HEK293 (cell line): ENCODE measurements at regions not wholly inside any gene's neighbourhood (a gene's known extent, or its start where the extent isn't known, plus 50 kb on each side); places are given as distances from the start of the nearest gene placed in this dataset.

Source experiments
- CTCF ChIA-PET: fragments of 350-600 bp; formaldehyde crosslinking; extraction: SDS; loops from one replicate; lab custom pipeline; 2021; ENCODE audit warnings: antibody characterized with exemption; lab: Yijun Ruan, JAX
- POLR2A ChIA-PET: fragments of 300-600 bp; formaldehyde crosslinking; extraction: SDS; loops from one replicate; lab custom pipeline; 2020; ENCODE audit warnings: antibody characterized with exemption, inconsistent platforms; lab: Yijun Ruan, JAX
- H3K27ac ChIP-seq: fragments of 200-500 bp; sonication (Bioruptor generic); 2 replicates; pipeline ENCODE4 v1.5.1; 2014; ENCODE audit warnings: low read depth, low read length, control low read depth, inconsistent platforms; ENCODE audit errors: extremely low read depth
- H3K36me3 ChIP-seq, 2 experiments: fragments of 200-500 bp in 1 of 2; sonication (Bioruptor generic) in 1 of 2; 1 replicate in 1 of 2; 2 replicates in 1 of 2; pipeline ENCODE4 v1.5.1; 2014 to 2017; ENCODE audit warnings: inconsistent platforms in 2 of 2, low read length in 2 of 2; ENCODE audit not compliant: control insufficient read depth in 2 of 2, insufficient read depth in 1 of 2
- H3K4me1 ChIP-seq: fragments of 200-500 bp; sonication (Bioruptor generic); 2 replicates; pipeline ENCODE4 v1.5.1; 2014; ENCODE audit warnings: mild to moderate bottlenecking, low read length, inconsistent platforms; ENCODE audit not compliant: control insufficient read depth, insufficient read depth
- H3K4me3 ChIP-seq: 2 replicates; pipeline ENCODE4 v1.5.1; 2011; ENCODE audit warnings: low read depth, mild to moderate bottlenecking, control low read depth, low read length, moderate library complexity
- H3K9me3 ChIP-seq: fragments of 200-500 bp; sonication (Bioruptor generic); 2 replicates; pipeline ENCODE4 v1.5.1; 2014; ENCODE audit warnings: low read depth, low read length, inconsistent platforms; ENCODE audit not compliant: control insufficient read depth, insufficient read depth
- ATF2 ChIP-seq: fragments of 450-650 bp; formaldehyde crosslinking; IDR thresholded peaks from 2 replicates; pipeline ENCODE4 v1.5.1; 2016; ENCODE audit warnings: missing biosample characterization, missing genetic modification characterization, low read depth
- KLF7 ChIP-seq: fragments of 450-650 bp; formaldehyde crosslinking; IDR thresholded peaks from 2 replicates; pipeline ENCODE4 v1.5.1; 2016; ENCODE audit warnings: missing biosample characterization, missing genetic modification characterization, borderline replicate concordance
- RBAK ChIP-seq: fragments of 450-650 bp; formaldehyde crosslinking; IDR thresholded peaks from 2 replicates; pipeline ENCODE4 v1.5.1; 2016; ENCODE audit warnings: missing biosample characterization, missing genetic modification characterization
- SETDB1 ChIP-seq: IDR thresholded peaks from one replicate; pipeline ENCODE4 v1.6.1; 2017; ENCODE audit warnings: mild to moderate bottlenecking, low read length, moderate library complexity, mixed read lengths; ENCODE audit not compliant: insufficient read length
- TRIM28 ChIP-seq: IDR thresholded peaks from 2 replicates; pipeline ENCODE4 v1.6.1; 2011; ENCODE audit warnings: low read length, control low read depth, borderline replicate concordance
- YY1 ChIP-seq: fragments of 450-650 bp; formaldehyde crosslinking; IDR thresholded peaks from 2 replicates; pipeline ENCODE4 v1.5.1; 2018; ENCODE audit warnings: missing biosample characterization, missing genetic modification characterization
- ZBTB20 ChIP-seq: fragments of 450-650 bp; formaldehyde crosslinking; IDR thresholded peaks from 2 replicates; pipeline ENCODE4 v1.5.1; 2016; ENCODE audit warnings: missing biosample characterization, missing genetic modification characterization
- ZFP3 ChIP-seq: fragments of 450-650 bp; formaldehyde crosslinking; IDR thresholded peaks from 2 replicates; pipeline ENCODE4 v1.5.1; 2016; ENCODE audit warnings: low read depth, missing biosample characterization, missing genetic modification characterization
- ZNF112 ChIP-seq: fragments of 450-650 bp; formaldehyde crosslinking; IDR thresholded peaks from 2 replicates; pipeline ENCODE4 v1.5.0; 2017; ENCODE audit warnings: missing biosample characterization, missing genetic modification characterization
- ZNF174 ChIP-seq: fragments of 450-650 bp; formaldehyde crosslinking; IDR thresholded peaks from 2 replicates; pipeline ENCODE4 v1.5.0; 2017; ENCODE audit warnings: missing biosample characterization, mild to moderate bottlenecking, missing genetic modification characterization
- ZNF184 ChIP-seq: fragments of 450-650 bp; IDR thresholded peaks from 2 replicates; pipeline ENCODE4 v1.5.1; 2018; ENCODE audit warnings: missing biosample characterization, mild to moderate bottlenecking, missing genetic modification characterization
- ZNF214 ChIP-seq: fragments of 450-650 bp; formaldehyde crosslinking; IDR thresholded peaks from 2 replicates; pipeline ENCODE4 v1.5.1; 2017; ENCODE audit warnings: missing biosample characterization, mild to moderate bottlenecking, missing genetic modification characterization, borderline replicate concordance
- ZNF23 ChIP-seq: fragments of 450-650 bp; formaldehyde crosslinking; IDR thresholded peaks from 2 replicates; pipeline ENCODE4 v1.5.1; 2016; ENCODE audit warnings: missing biosample characterization, missing genetic modification characterization, borderline replicate concordance
- ZNF37A ChIP-seq: fragments of 450-650 bp; IDR thresholded peaks from 2 replicates; pipeline ENCODE4 v1.5.1; 2018; ENCODE audit warnings: missing biosample characterization, missing genetic modification characterization
- ZNF514 ChIP-seq: fragments of 450-650 bp; formaldehyde crosslinking; IDR thresholded peaks from 2 replicates; pipeline ENCODE4 v1.5.1; 2016; ENCODE audit warnings: missing biosample characterization, missing genetic modification characterization
- ZNF571 ChIP-seq: fragments of 450-650 bp; formaldehyde crosslinking; IDR thresholded peaks from 2 replicates; pipeline ENCODE4 v1.5.0; 2017; ENCODE audit warnings: missing biosample characterization, missing genetic modification characterization
- ZNF585B ChIP-seq: fragments of 450-650 bp; formaldehyde crosslinking; IDR thresholded peaks from 2 replicates; pipeline ENCODE4 v1.5.1; 2016; ENCODE audit warnings: missing biosample characterization, missing genetic modification characterization
- ZNF623 ChIP-seq: fragments of 450-650 bp; formaldehyde crosslinking; IDR thresholded peaks from 2 replicates; pipeline ENCODE4 v1.5.1; 2016; ENCODE audit warnings: missing biosample characterization, missing genetic modification characterization
- ZNF654 ChIP-seq: fragments of 450-650 bp; formaldehyde crosslinking; IDR thresholded peaks from 2 replicates; pipeline ENCODE4 v1.5.1; 2016; ENCODE audit warnings: low read depth, missing biosample characterization, missing genetic modification characterization
- ZNF660 ChIP-seq: fragments of 450-650 bp; IDR thresholded peaks from 2 replicates; pipeline ENCODE4 v1.5.1; 2018; ENCODE audit warnings: missing biosample characterization, mild to moderate bottlenecking, missing genetic modification characterization
- ZNF776 ChIP-seq: fragments of 450-650 bp; formaldehyde crosslinking; IDR thresholded peaks from 2 replicates; pipeline ENCODE4 v1.5.0; 2017; ENCODE audit warnings: missing biosample characterization, missing genetic modification characterization, borderline replicate concordance
- ZNF785 ChIP-seq: fragments of 450-650 bp; formaldehyde crosslinking; IDR thresholded peaks from 2 replicates; pipeline ENCODE4 v1.5.1; 2016; ENCODE audit warnings: missing biosample characterization, missing genetic modification characterization
- TF ChIP-seq, protein P1 (sequence below): fragments of 450-650 bp; formaldehyde crosslinking; IDR thresholded peaks from 2 replicates; pipeline ENCODE4 v1.5.1; 2016; ENCODE audit warnings: missing biosample characterization, missing genetic modification characterization, borderline replicate concordance
- TF ChIP-seq, protein P2 (sequence below): fragments of 450-650 bp; formaldehyde crosslinking; IDR thresholded peaks from 2 replicates; pipeline ENCODE4 v1.5.1; 2016; ENCODE audit warnings: missing biosample characterization, missing genetic modification characterization

- CTCF ChIA-PET = no interaction called here
- TF ChIP-seq SETDB1 (peak; percentile 28), TRIM28 (0 out of 2 replicates have a peak, but pooled peaks have one; percentile 42), ZNF174 (tag by site-specific recombination) (no peak), ATF2 (tag by site-specific recombination) (0 out of 2 replicates have a peak, but pooled peaks have one; percentile 38), ZNF776 (tag by site-specific recombination) (no peak)
- H3K27ac ChIP-seq = no peak overlapping the region
Observed at GRCh38 chr9:78521680-78522079, 224.8 kb downstream of the PSAT1 start.

DNA sequence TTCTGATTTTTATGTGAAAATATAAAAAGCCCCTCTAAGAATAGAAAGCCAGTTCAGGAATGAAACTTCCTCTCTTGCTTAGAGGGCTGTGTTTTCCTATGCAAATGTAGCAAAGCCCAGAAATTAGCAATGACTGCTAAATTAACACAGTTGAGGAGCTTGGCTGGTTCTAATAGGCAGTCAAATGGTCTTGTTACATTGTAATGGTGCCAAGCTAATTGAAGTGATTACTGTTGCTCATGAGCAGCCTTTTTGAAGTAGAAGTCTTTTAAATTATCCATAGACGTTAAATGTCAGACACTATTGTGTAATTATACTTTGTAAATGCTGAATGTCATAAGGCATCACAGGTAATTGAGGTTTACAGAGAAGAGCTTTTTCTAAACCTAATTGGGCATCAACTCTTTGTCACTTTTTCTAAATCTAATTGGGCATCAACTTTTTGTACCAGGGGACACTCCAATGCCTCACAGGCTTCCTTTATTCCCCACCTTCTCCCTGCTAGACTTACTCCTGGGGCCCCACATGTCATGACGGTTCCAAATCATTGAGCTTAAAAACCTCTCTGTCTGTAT, 229.1 kb downstream of the PSAT1 start:
- no peak for TF ChIP-seq ZNF654 (tag by site-specific recombination)
- no peak for TF ChIP-seq YY1 (tag by site-specific recombination)
- TF ChIP-seq ZBTB20 (tag by site-specific recombination) = no peak
- TF ChIP-seq ZNF214 = no peak
- TF ChIP-seq, protein P1, sequence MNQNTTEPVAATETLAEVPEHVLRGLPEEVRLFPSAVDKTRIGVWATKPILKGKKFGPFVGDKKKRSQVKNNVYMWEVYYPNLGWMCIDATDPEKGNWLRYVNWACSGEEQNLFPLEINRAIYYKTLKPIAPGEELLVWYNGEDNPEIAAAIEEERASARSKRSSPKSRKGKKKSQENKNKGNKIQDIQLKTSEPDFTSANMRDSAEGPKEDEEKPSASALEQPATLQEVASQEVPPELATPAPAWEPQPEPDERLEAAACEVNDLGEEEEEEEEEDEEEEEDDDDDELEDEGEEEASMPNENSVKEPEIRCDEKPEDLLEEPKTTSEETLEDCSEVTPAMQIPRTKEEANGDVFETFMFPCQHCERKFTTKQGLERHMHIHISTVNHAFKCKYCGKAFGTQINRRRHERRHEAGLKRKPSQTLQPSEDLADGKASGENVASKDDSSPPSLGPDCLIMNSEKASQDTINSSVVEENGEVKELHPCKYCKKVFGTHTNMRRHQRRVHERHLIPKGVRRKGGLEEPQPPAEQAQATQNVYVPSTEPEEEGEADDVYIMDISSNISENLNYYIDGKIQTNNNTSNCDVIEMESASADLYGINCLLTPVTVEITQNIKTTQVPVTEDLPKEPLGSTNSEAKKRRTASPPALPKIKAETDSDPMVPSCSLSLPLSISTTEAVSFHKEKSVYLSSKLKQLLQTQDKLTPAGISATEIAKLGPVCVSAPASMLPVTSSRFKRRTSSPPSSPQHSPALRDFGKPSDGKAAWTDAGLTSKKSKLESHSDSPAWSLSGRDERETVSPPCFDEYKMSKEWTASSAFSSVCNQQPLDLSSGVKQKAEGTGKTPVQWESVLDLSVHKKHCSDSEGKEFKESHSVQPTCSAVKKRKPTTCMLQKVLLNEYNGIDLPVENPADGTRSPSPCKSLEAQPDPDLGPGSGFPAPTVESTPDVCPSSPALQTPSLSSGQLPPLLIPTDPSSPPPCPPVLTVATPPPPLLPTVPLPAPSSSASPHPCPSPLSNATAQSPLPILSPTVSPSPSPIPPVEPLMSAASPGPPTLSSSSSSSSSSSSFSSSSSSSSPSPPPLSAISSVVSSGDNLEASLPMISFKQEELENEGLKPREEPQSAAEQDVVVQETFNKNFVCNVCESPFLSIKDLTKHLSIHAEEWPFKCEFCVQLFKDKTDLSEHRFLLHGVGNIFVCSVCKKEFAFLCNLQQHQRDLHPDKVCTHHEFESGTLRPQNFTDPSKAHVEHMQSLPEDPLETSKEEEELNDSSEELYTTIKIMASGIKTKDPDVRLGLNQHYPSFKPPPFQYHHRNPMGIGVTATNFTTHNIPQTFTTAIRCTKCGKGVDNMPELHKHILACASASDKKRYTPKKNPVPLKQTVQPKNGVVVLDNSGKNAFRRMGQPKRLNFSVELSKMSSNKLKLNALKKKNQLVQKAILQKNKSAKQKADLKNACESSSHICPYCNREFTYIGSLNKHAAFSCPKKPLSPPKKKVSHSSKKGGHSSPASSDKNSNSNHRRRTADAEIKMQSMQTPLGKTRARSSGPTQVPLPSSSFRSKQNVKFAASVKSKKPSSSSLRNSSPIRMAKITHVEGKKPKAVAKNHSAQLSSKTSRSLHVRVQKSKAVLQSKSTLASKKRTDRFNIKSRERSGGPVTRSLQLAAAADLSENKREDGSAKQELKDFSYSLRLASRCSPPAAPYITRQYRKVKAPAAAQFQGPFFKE = no peak
- TF ChIP-seq ZNF660 (tag by site-specific recombination) = no peak
- TF ChIP-seq RBAK = no peak
- no peak for TF ChIP-seq ZNF785 (tag by site-specific recombination)
- TF ChIP-seq ZNF585B (tag by site-specific recombination) = no peak
- TF ChIP-seq ZNF184 = no peak
- no peak for TF ChIP-seq ZNF623 (tag by site-specific recombination)
- TF ChIP-seq ZNF37A (tag by site-specific recombination) = no peak
- TF ChIP-seq ZNF23 (tag by site-specific recombination) = no peak
- no peak for TF ChIP-seq ZFP3
- TF ChIP-seq, protein P2, sequence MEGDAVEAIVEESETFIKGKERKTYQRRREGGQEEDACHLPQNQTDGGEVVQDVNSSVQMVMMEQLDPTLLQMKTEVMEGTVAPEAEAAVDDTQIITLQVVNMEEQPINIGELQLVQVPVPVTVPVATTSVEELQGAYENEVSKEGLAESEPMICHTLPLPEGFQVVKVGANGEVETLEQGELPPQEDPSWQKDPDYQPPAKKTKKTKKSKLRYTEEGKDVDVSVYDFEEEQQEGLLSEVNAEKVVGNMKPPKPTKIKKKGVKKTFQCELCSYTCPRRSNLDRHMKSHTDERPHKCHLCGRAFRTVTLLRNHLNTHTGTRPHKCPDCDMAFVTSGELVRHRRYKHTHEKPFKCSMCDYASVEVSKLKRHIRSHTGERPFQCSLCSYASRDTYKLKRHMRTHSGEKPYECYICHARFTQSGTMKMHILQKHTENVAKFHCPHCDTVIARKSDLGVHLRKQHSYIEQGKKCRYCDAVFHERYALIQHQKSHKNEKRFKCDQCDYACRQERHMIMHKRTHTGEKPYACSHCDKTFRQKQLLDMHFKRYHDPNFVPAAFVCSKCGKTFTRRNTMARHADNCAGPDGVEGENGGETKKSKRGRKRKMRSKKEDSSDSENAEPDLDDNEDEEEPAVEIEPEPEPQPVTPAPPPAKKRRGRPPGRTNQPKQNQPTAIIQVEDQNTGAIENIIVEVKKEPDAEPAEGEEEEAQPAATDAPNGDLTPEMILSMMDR (tag by site-specific recombination) = no peak
- no peak for TF ChIP-seq ZNF112 (tag by site-specific recombination)
- no peak for TF ChIP-seq ZNF571 (tag by site-specific recombination)
- no peak for TF ChIP-seq ZNF514 (tag by site-specific recombination)
- no peak for TF ChIP-seq KLF7
- CTCF ChIA-PET = no interaction called here
- POLR2A ChIA-PET = no interaction called here

More at GRCh38 chr9:78521680-78522079, 224.8 kb downstream of the PSAT1 start:
- no peak overlapping the region for H3K4me3 ChIP-seq
- no peaks in the 10 kb centered on the region for H3K9me3 ChIP-seq
- H3K36me3 ChIP-seq = no peaks in the 10 kb centered on the region
- POLR2A ChIA-PET = no interaction called here
- no peaks in the 10 kb centered on the region for H3K4me1 ChIP-seq

More for the DNA sequence above, 229.1 kb downstream of the PSAT1 start:
- Histone ChIP-seq H3K4me1 (no peaks in the 10 kb centered on the region), H3K4me3 (no peak overlapping the region), H3K9me3 (no peaks in the 10 kb centered on the region), H3K27ac (no peak overlapping the region), H3K36me3 (no peaks in the 10 kb centered on the region)
